GM19238 (cell line): ENCODE measurements at regions not wholly inside any gene's neighbourhood (a gene's known extent, or its start where the extent isn't known, plus 50 kb on each side); places are given as distances from the start of the nearest gene placed in this dataset.
A peak's percentile ranks its signal among the peaks of the same experiment; 100 is the strongest.
"Not testable (repeated sequence)": the region's sequence is repeated elsewhere in the genome, so short reads cannot be mapped to it uniquely, and the experiment has no call there.

Experiments
- DNase-seq: peaks from one replicate; pipeline ENCODE4 v3.0.0; 2011; ENCODE audit warnings: low spot score; ENCODE audit not compliant: insufficient read length

- no peak for DNase-seq
These were observed 112.9 kb upstream of the WARS2 start for GRCh38 chr1:119253366-119253765.

- DNase-seq = no peak
These were observed 113.7 kb upstream of the WARS2 start for GRCh38 chr1:119254067-119254720.

- not testable (repeated sequence) for DNase-seq
These were observed 112.5 kb upstream of the HAO2 start for GRCh38 chr1:119256089-119256488.

- no peak for DNase-seq
These were observed 108.1 kb upstream of the HAO2 start for GRCh38 chr1:119260506-119260905.

GRCh38 chr1:119266386-119266785, 102.2 kb upstream of the HAO2 start:
- peak; percentile 13 for DNase-seq

- DNase-seq = no peak
These were observed 101.7 kb upstream of the HAO2 start for GRCh38 chr1:119266858-119267257.

- not testable (repeated sequence) for DNase-seq
These were observed 101.3 kb upstream of the HAO2 start for GRCh38 chr1:119267288-119267687.

GRCh38 chr1:119268879-119269278, 99.7 kb upstream of the HAO2 start:
- no peak for DNase-seq

- no peak for DNase-seq
These were observed 93.1 kb upstream of the HAO2 start for GRCh38 chr1:119275145-119276134.

- DNase-seq = no peak
These were observed 92.0 kb upstream of the HAO2 start for GRCh38 chr1:119276558-119276957.

- DNase-seq = no peak
These were observed 88.9 kb upstream of the HAO2 start for GRCh38 chr1:119279456-119280381.

GRCh38 chr1:119285482-119285881, 83.1 kb upstream of the HAO2 start:
- DNase-seq = no peak

GRCh38 chr1:119286587-119287181, 81.9 kb upstream of the HAO2 start:
- DNase-seq = peak; percentile 25

- no peak for DNase-seq
These were observed 79.8 kb upstream of the HAO2 start for GRCh38 chr1:119288751-119289150.

GRCh38 chr1:119290297-119290696, 78.3 kb upstream of the HAO2 start:
- no peak for DNase-seq

GRCh38 chr1:119291611-119292206, 76.9 kb upstream of the HAO2 start:
- DNase-seq = no peak

- no peak for DNase-seq
These were observed 74.8 kb upstream of the HAO2 start for GRCh38 chr1:119293797-119294196.

GRCh38 chr1:119294199-119294598, 74.4 kb upstream of the HAO2 start:
- no peak for DNase-seq

- DNase-seq = no peak
These were observed 73.9 kb upstream of the HAO2 start for GRCh38 chr1:119294722-119295121.

- DNase-seq = no peak
These were observed 69.8 kb upstream of the HAO2 start for GRCh38 chr1:119298687-119299303.
